HepG2 (cell line): ENCODE measurements at regions not wholly inside any gene's neighbourhood (a gene's known extent, or its start where the extent isn't known, plus 50 kb on each side); places are given as distances from the start of the nearest gene placed in this dataset.

Source experiments
- ATAC-seq: fragments of 200-7000 bp; cut with Tn5 transposase; 3 replicates; pipeline ENCODE4 v1.9.1; 2020; ENCODE audit warnings: mild to moderate bottlenecking, moderate library complexity
- BruUV-seq: library from RNA; stranded (reverse); fragments of 400-500 nt; replicated peaks from 2 replicates; lab custom pipeline; 2021; lab: Mats Ljungman, UMichigan
- CTCF ChIA-PET: fragments of 300-600 bp; formaldehyde crosslinking; extraction: SDS; loops from one replicate; lab custom pipeline; 2021; ENCODE audit warnings: low total read pairs, inconsistent platforms, low intra/inter-chr PET ratio; lab: Yijun Ruan, JAX
- POLR2A ChIA-PET: fragments of 350-600 bp; sonication (Branson Sonifier 250); formaldehyde crosslinking; loops from one replicate; lab custom pipeline; 2020; ENCODE audit warnings: antibody characterized with exemption, inconsistent platforms; lab: Yijun Ruan, JAX
- DNase-seq: peaks from one replicate; pipeline ENCODE4 v3.0.0-alpha.2; 2015; ENCODE audit warnings: low spot score
- FAIRE-seq: peaks from 3 replicates; lab custom pipeline; 2011; peaks lifted over from hg19 to GRCh38; lab: Jason Lieb, UNC
- H2AFZ ChIP-seq: one replicate; pipeline ENCODE4 v1.6.1; 2011; ENCODE audit warnings: low read length, inconsistent platforms
- H3K27ac ChIP-seq: fragments of 300-600 bp; 3 replicates; pipeline ENCODE4 v1.8.0; 2011; ENCODE audit warnings: mixed run types, mild to moderate bottlenecking, mixed read lengths, low read length, inconsistent platforms; ENCODE audit not compliant: insufficient read depth; ENCODE audit errors: extremely low read length
- H3K27me3 ChIP-seq, 2 experiments: fragments of 200-600 bp in 1 of 2; 2 replicates in 1 of 2; 3 replicates in 1 of 2; pipeline versions ENCODE4 v1.6.0 to v1.8.0; 2011; ENCODE audit warnings: low read length in 2 of 2, mild to moderate bottlenecking in 2 of 2, moderate library complexity in 2 of 2, inconsistent platforms in 1 of 2; ENCODE audit not compliant: insufficient read depth in 2 of 2, control insufficient read depth in 1 of 2
- H3K36me3 ChIP-seq, 2 experiments: fragments of 200-600 bp in 1 of 2; replicated peaks in 1 of 2; 2 replicates in 1 of 2; 3 replicates in 1 of 2; pipeline versions ENCODE4 v1.5.1 to v1.8.0; 2011; ENCODE audit warnings: low read length in 2 of 2, inconsistent platforms in 1 of 2; ENCODE audit not compliant: insufficient read depth in 2 of 2, control insufficient read depth in 1 of 2
- H3K4me1 ChIP-seq: 2 replicates; pipeline ENCODE4 v1.5.1; 2012; ENCODE audit warnings: low read length, inconsistent platforms; ENCODE audit not compliant: insufficient read depth
- H3K4me2 ChIP-seq: 2 replicates; pipeline ENCODE4 v1.6.0; 2011; ENCODE audit warnings: low read depth, low read length, inconsistent platforms
- H3K4me3 ChIP-seq, 3 experiments: fragments of 200-600 bp in 1 of 3; sonication (generic), shearing (Covaris generic) in 1 of 3; replicated peaks in 1 of 3; 2 replicates each; pipeline ENCODE4 v1.5.1; 2011 to 2016; ENCODE audit warnings: low read length in 3 of 3, inconsistent platforms in 2 of 3, low read depth in 2 of 3, mild to moderate bottlenecking in 2 of 3, control low read depth in 1 of 3, mixed read lengths in 1 of 3; ENCODE audit not compliant: insufficient read depth in 1 of 3
- H3K79me2 ChIP-seq: one replicate; pipeline ENCODE4 v1.6.1; 2011; ENCODE audit warnings: low read length, inconsistent platforms; ENCODE audit not compliant: insufficient read depth
- H3K9ac ChIP-seq: 2 replicates; pipeline ENCODE4 v1.6.0; 2011; ENCODE audit warnings: mild to moderate bottlenecking, low read depth, low read length, inconsistent platforms; ENCODE audit not compliant: insufficient read depth
- H3K9me3 ChIP-seq: 2 replicates; pipeline ENCODE4 v1.5.1; 2012; ENCODE audit warnings: mild to moderate bottlenecking, low read length
- H4K20me1 ChIP-seq: 2 replicates; pipeline ENCODE4 v1.6.0; 2011; ENCODE audit warnings: inconsistent platforms, mild to moderate bottlenecking, low read length, moderate library complexity; ENCODE audit not compliant: insufficient read depth
- CC2D1A ChIP-seq: sonication (generic); formaldehyde crosslinking; IDR thresholded peaks from 2 replicates; pipeline ENCODE4 v1.8.1; 2023; ENCODE audit warnings: mild to moderate bottlenecking, missing genetic modification reagents
- GPN1 ChIP-seq: sonication (generic); formaldehyde crosslinking; IDR thresholded peaks from 2 replicates; pipeline ENCODE4 v1.5.1; 2020; ENCODE audit warnings: missing genetic modification reagents, borderline replicate concordance
- IKZF5 ChIP-seq: IDR thresholded peaks from 2 replicates; pipeline ENCODE4 v1.6.1; 2018; ENCODE audit warnings: missing genetic modification reagents, mild to moderate bottlenecking, missing compliant biosample characterization
- MIER2 ChIP-seq: IDR thresholded peaks from 2 replicates; pipeline ENCODE4 v1.6.1; 2016; ENCODE audit warnings: missing biosample characterization, missing genetic modification reagents
- RBM22 ChIP-seq: fragments of 200-400 bp; formaldehyde crosslinking; optimal IDR thresholded peaks from 2 replicates; pipeline ENCODE3; 2017; ENCODE audit warnings: mild to moderate bottlenecking, low read length, moderate library complexity
- ZNF317 ChIP-seq: sonication (generic); formaldehyde crosslinking; IDR thresholded peaks from 2 replicates; pipeline ENCODE4 v1.5.0; 2020; ENCODE audit warnings: mild to moderate bottlenecking, missing genetic modification reagents
- ZNF556 ChIP-seq: sonication (generic); formaldehyde crosslinking; IDR thresholded peaks from 2 replicates; pipeline ENCODE4 v1.4.0; 2020; ENCODE audit warnings: mild to moderate bottlenecking, missing genetic modification reagents, borderline replicate concordance
- WGBS: methylation state at CpG from one replicate; pipeline ENCODE4 v1.1.6; 2017; ENCODE audit warnings: low lambda C conversion rate; 5-methylcytosine and 5-hydroxymethylcytosine counted together
- in situ Hi-C: cut with HindIII; loops from 2 replicates; pipeline ENCODE4 v1.10.0; 2017; ENCODE audit warnings: low pct_unique_long_range_greater_than_20kb; ENCODE audit not compliant: extremely low pct_ligation_motif_present
- intact Hi-C: fragments of 100-400 bp; cut with micrococcal nuclease; formaldehyde crosslinking; loops from one replicate; pipeline ENCODE4 v1.10.0; 2022; ENCODE audit not compliant: unreplicated experiment

GRCh38 chr2:81242501-81242900, 937.9 kb upstream of the LRRTM1 start:
- no peak for ATAC-seq
- 25% methylated on average over 2 of the region's 2 CpGs for WGBS

GRCh38 chr2:81238462-81238861, 933.9 kb upstream of the LRRTM1 start:
- Histone ChIP-seq H4K20me1 (no peaks in the 10 kb centered on the region), H3K36me3 (no peaks in the 10 kb centered on the region), H3K4me1 (no peaks in the 10 kb centered on the region), H3K27ac (no peak overlapping the region), H3K4me3 (no peak overlapping the region), H2AFZ (no peak overlapping the region), H3K9me3 (peaks cover 36% of the 10 kb centered on the region), H3K27me3 (no peaks in the 10 kb centered on the region), H3K9ac (no peak overlapping the region), H3K79me2 (no peaks in the 10 kb centered on the region), H3K4me2 (no peak overlapping the region)
- intact Hi-C loops: no loop called here
- TF ChIP-seq CC2D1A (CRISPR knock-in tag) (no peak), GPN1 (CRISPR knock-in tag) (no peak), RBM22 (no peak), ZNF317 (no peak)
- ChIA-PET POLR2A (no interaction called here), CTCF (no interaction called here)
- under 1% methylated on average over 2 of the region's 2 CpGs for WGBS
- no peak for FAIRE-seq
- no peak for ATAC-seq
- no peak for DNase-seq
- in situ Hi-C loops: no loop called here
- BruUV-seq: no TSS peak

More at GRCh38 chr2:81242501-81242900, 937.9 kb upstream of the LRRTM1 start:
- Histone ChIP-seq H3K9me3 (peaks cover 6% of the 10 kb centered on the region), H3K36me3 (no peaks in the 10 kb centered on the region), H3K27ac (no peak overlapping the region), H3K79me2 (no peaks in the 10 kb centered on the region), H4K20me1 (no peaks in the 10 kb centered on the region), H3K4me1 (peaks cover 4% of the 10 kb centered on the region), H3K9ac (no peak overlapping the region), H3K27me3 (no peaks in the 10 kb centered on the region), H2AFZ (no peak overlapping the region), H3K4me3 (no peak overlapping the region), H3K4me2 (no peak overlapping the region)
- DNase-seq (no peak), FAIRE-seq (no peak)
- TF ChIP-seq ZNF556 (CRISPR knock-in tag) (no peak), IKZF5 (CRISPR knock-in tag) (no peak), MIER2 (no peak)
- ChIA-PET CTCF (no interaction called here), POLR2A (no interaction called here)
- intact Hi-C loops (no loop called here), in situ Hi-C loops (no loop called here)
- no TSS peak for BruUV-seq
